H9 (cell line): ENCODE measurements at regions not wholly inside any gene's neighbourhood (a gene's known extent, or its start where the extent isn't known, plus 50 kb on each side); places are given as distances from the start of the nearest gene placed in this dataset.

Source experiments
- DNase-seq: peaks from one replicate; pipeline ENCODE4 v3.0.0-alpha.2; 2017
- H2AFZ ChIP-seq: one replicate; pipeline ENCODE4 v1.6.1; 2013; ENCODE audit warnings: mild to moderate bottlenecking, low read length, control low read depth, moderate library complexity
- H2AK5ac ChIP-seq: 2 replicates; pipeline ENCODE4 v1.6.1; 2013; ENCODE audit warnings: low read length, control low read depth, mixed read lengths; ENCODE audit not compliant: insufficient read length
- H2BK120ac ChIP-seq: one replicate; pipeline ENCODE4 v1.6.1; 2013; ENCODE audit warnings: low read depth, mild to moderate bottlenecking, low read length, control low read depth, inconsistent platforms; ENCODE audit not compliant: poor library complexity, severe bottlenecking
- H2BK12ac ChIP-seq: 2 replicates; pipeline ENCODE4 v1.6.1; 2013; ENCODE audit warnings: low read length, control low read depth, mixed read lengths, low read depth; ENCODE audit not compliant: insufficient read length
- H2BK15ac ChIP-seq: 2 replicates; pipeline ENCODE4 v1.6.1; 2013; ENCODE audit warnings: low read depth, low read length, control low read depth
- H2BK20ac ChIP-seq: one replicate; pipeline ENCODE4 v1.6.1; 2013; ENCODE audit warnings: low read depth, mild to moderate bottlenecking, low read length, control low read depth, inconsistent platforms; ENCODE audit not compliant: poor library complexity, severe bottlenecking
- H2BK5ac ChIP-seq: 2 replicates; pipeline ENCODE4 v1.6.1; 2013; ENCODE audit warnings: low read length, control low read depth, mixed read lengths; ENCODE audit not compliant: insufficient read length
- H3K14ac ChIP-seq: 2 replicates; pipeline ENCODE4 v1.6.1; 2013; ENCODE audit warnings: low read length, control low read depth; ENCODE audit not compliant: insufficient read depth
- H3K18ac ChIP-seq: 2 replicates; pipeline ENCODE4 v1.6.1; 2013; ENCODE audit warnings: low read depth, mild to moderate bottlenecking, mixed read lengths, low read length, control low read depth; ENCODE audit not compliant: insufficient read length
- H3K23ac ChIP-seq: 2 replicates; pipeline ENCODE4 v1.6.1; 2013; ENCODE audit warnings: low read length, control low read depth, mixed read lengths, low read depth; ENCODE audit not compliant: insufficient read length
- H3K23me2 ChIP-seq: 2 replicates; pipeline ENCODE4 v1.6.1; 2013; ENCODE audit warnings: low read depth, mild to moderate bottlenecking, mixed read lengths, low read length, control low read depth; ENCODE audit not compliant: insufficient read length, poor library complexity, severe bottlenecking
- H3K27ac ChIP-seq: 2 replicates; pipeline ENCODE4 v1.5.1; 2013; ENCODE audit warnings: low read length, control low read depth, mixed read lengths, low read depth; ENCODE audit not compliant: insufficient read length
- H3K27me3 ChIP-seq: 2 replicates; pipeline ENCODE4 v1.6.1; 2013; ENCODE audit warnings: low read length, control low read depth, inconsistent platforms; ENCODE audit not compliant: insufficient read depth
- H3K4ac ChIP-seq: 2 replicates; pipeline ENCODE4 v1.6.1; 2013; ENCODE audit warnings: low read depth, mild to moderate bottlenecking, control low read depth, inconsistent platforms, low read length, moderate library complexity
- H3K4me1 ChIP-seq: 2 replicates; pipeline ENCODE4 v1.6.1; 2013; ENCODE audit warnings: low read length, control low read depth, inconsistent platforms; ENCODE audit not compliant: insufficient read depth
- H3K4me2 ChIP-seq: 2 replicates; pipeline ENCODE4 v1.6.1; 2013; ENCODE audit warnings: low read length, control low read depth, mixed read lengths; ENCODE audit not compliant: insufficient read length, insufficient read depth
- H3K56ac ChIP-seq: 2 replicates; pipeline ENCODE4 v1.6.1; 2013; ENCODE audit warnings: low read depth, mild to moderate bottlenecking, mixed read lengths, low read length, control low read depth; ENCODE audit not compliant: insufficient read length
- H3K79me1 ChIP-seq: 2 replicates; pipeline ENCODE4 v1.6.1; 2013; ENCODE audit warnings: low read depth, mild to moderate bottlenecking, moderate library complexity, low read length, control low read depth, inconsistent platforms; ENCODE audit not compliant: insufficient read depth, poor library complexity, severe bottlenecking
- H3K79me2 ChIP-seq: 2 replicates; pipeline ENCODE4 v1.6.1; 2013; ENCODE audit warnings: low read length, control low read depth, inconsistent platforms; ENCODE audit not compliant: insufficient read depth
- H3K9ac ChIP-seq: 2 replicates; pipeline ENCODE4 v1.6.1; 2013; ENCODE audit warnings: low read length, control low read depth, mixed read lengths; ENCODE audit not compliant: insufficient read length; ENCODE audit errors: extremely low read depth
- H3K9me3 ChIP-seq: one replicate; pipeline ENCODE4 v1.6.1; 2013; ENCODE audit warnings: low read depth, low read length, inconsistent platforms; ENCODE audit not compliant: control insufficient read depth
- H3T11ph ChIP-seq: one replicate; pipeline ENCODE4 v1.6.1; 2013; ENCODE audit warnings: mild to moderate bottlenecking, low read length, control low read depth, inconsistent platforms
- H4K20me1 ChIP-seq: one replicate; pipeline ENCODE4 v1.6.1; 2013; ENCODE audit not compliant: control insufficient read depth, insufficient read length, insufficient read depth
- H4K5ac ChIP-seq: 2 replicates; pipeline ENCODE4 v1.6.1; 2013; ENCODE audit warnings: low read depth, mild to moderate bottlenecking, mixed read lengths, low read length, control low read depth; ENCODE audit not compliant: insufficient read length
- H4K8ac ChIP-seq: replicated peaks from 2 replicates; pipeline ENCODE4 v1.6.1; 2013; ENCODE audit warnings: low read length, control low read depth, mixed read lengths, low read depth; ENCODE audit not compliant: insufficient read length
- H4K91ac ChIP-seq: 2 replicates; pipeline ENCODE4 v1.6.1; 2013; ENCODE audit warnings: low read depth, mild to moderate bottlenecking, moderate library complexity, mixed read lengths, low read length, control low read depth; ENCODE audit not compliant: insufficient read length
- H3K27ac Mint-ChIP-seq, 3 experiments: 2 replicates in 2 of 3; 3 replicates in 1 of 3; pipeline ENCODE4 v1.8.0; 2020 to 2021; ENCODE audit warnings: mixed read lengths in 3 of 3, mild to moderate bottlenecking in 1 of 3, moderate library complexity in 1 of 3
- H3K27me3 Mint-ChIP-seq: 2 replicates; pipeline ENCODE4 v1.8.0; 2021; ENCODE audit warnings: low read depth, mild to moderate bottlenecking, moderate library complexity, mixed read lengths
- H3K36me3 Mint-ChIP-seq, 3 experiments: 2 replicates in 2 of 3; 3 replicates in 1 of 3; pipeline ENCODE4 v1.8.0; 2020 to 2021; ENCODE audit warnings: low read depth in 3 of 3, mixed read lengths in 3 of 3; ENCODE audit not compliant: insufficient read depth in 1 of 3
- H3K4me1 Mint-ChIP-seq, 2 experiments: 2 replicates each; pipeline ENCODE4 v1.8.0; 2020; ENCODE audit warnings: mixed read lengths in 2 of 2
- H3K4me3 Mint-ChIP-seq, 2 experiments: 2 replicates in 1 of 2; 3 replicates in 1 of 2; pipeline ENCODE4 v1.8.0; 2020 to 2021; ENCODE audit warnings: mild to moderate bottlenecking in 2 of 2, mixed read lengths in 2 of 2, moderate library complexity in 1 of 2
- H3K9me3 Mint-ChIP-seq, 2 experiments: 2 replicates in 1 of 2; 3 replicates in 1 of 2; pipeline ENCODE4 v1.8.0; 2020; ENCODE audit warnings: mild to moderate bottlenecking in 2 of 2, mixed read lengths in 2 of 2, moderate library complexity in 1 of 2
- CTCF ChIP-seq: fragments of 200-600 bp; sonication (generic); conservative IDR thresholded peaks from 3 replicates; pipeline ENCODE4 v1.8.0; 2021; ENCODE audit warnings: antibody characterized with exemption, mild to moderate bottlenecking
- WGBS: extraction: QIAGEN DNeasy Blood & Tissue Kit; methylation state at CpG from one replicate; pipeline ENCODE4 v1.1.7; 2013; ENCODE audit warnings: missing lambda C conversion rate, low lambda C conversion rate, mixed read lengths; ENCODE audit not compliant: insufficient read length; ENCODE audit errors: extremely low coverage; 5-methylcytosine and 5-hydroxymethylcytosine counted together

GRCh38 chr10:88168171-88169036, 305.0 kb downstream of the PTEN start:
- no peak for DNase-seq
- H3K4ac ChIP-seq, result no peak overlapping the region
- WGBS, result no CpG with 5 or more reads among the region's 3 CpGs
- H3K18ac ChIP-seq, result no peak overlapping the region
- H3K79me2 ChIP-seq, result no peaks in the 10 kb centered on the region
- no peak overlapping the region for H2AFZ ChIP-seq
- no peak overlapping the region for H2AK5ac ChIP-seq
- no peak overlapping the region for H2BK15ac ChIP-seq
- H3K27ac ChIP-seq, result no peak overlapping the region
- H3K4me1 ChIP-seq, result no peaks in the 10 kb centered on the region; the same call in 1 of the 2 replicates
- H2BK20ac ChIP-seq, result no peak overlapping the region
- no peak overlapping the region for H2BK120ac ChIP-seq
- Mint-ChIP-seq H3K4me1 (peaks cover 3 to 5% of the 10 kb centered on the region in 2 experiments; a peak in 1 of 4 replicates), H3K36me3 (peaks cover 0 to 5% (median 0%) of the 10 kb centered on the region in 3 experiments; a peak in 5 of 7 replicates), H3K9me3 (peaks cover 0 to 8% of the 10 kb centered on the region in 2 experiments; a peak in 2 of 5 replicates), H3K27me3 (no peaks in the 10 kb centered on the region), H3K27ac (no peak overlapping the region), H3K4me3 (no peak overlapping the region)
- H2BK12ac ChIP-seq, result no peak overlapping the region
- H3K23me2 ChIP-seq, result no peaks in the 10 kb centered on the region
- no peak overlapping the region for H4K5ac ChIP-seq
- H3K9ac ChIP-seq, result no peak overlapping the region
- no peaks in the 10 kb centered on the region for H4K20me1 ChIP-seq
- no peaks in the 10 kb centered on the region for H3K9me3 ChIP-seq
- TF ChIP-seq CTCF, result no peak
- H3K79me1 ChIP-seq, result no peaks in the 10 kb centered on the region
- no peak overlapping the region for H3K23ac ChIP-seq
- no peak overlapping the region for H3K56ac ChIP-seq
- no peak overlapping the region for H4K91ac ChIP-seq
- no peak overlapping the region for H3K4me2 ChIP-seq
- H3K27me3 ChIP-seq, result no peaks in the 10 kb centered on the region
- no peak overlapping the region for H4K8ac ChIP-seq
- no peak overlapping the region for H3T11ph ChIP-seq
- H3K14ac ChIP-seq, result no peak overlapping the region
- H2BK5ac ChIP-seq, result no peak overlapping the region
